GM12874 (cell line): ENCODE measurements at regions not wholly inside any gene's neighbourhood (a gene's known extent, or its start where the extent isn't known, plus 50 kb on each side); places are given as distances from the start of the nearest gene placed in this dataset.

Experiments
- CTCF ChIP-seq: IDR thresholded peaks from 2 replicates; pipeline ENCODE4 v1.5.1; 2011; ENCODE audit warnings: low read depth, mild to moderate bottlenecking, control low read depth, low read length, moderate library complexity; ENCODE audit not compliant: insufficient read depth

GRCh38 chr5:23776684-23777083 is 269.3 kb downstream of the PRDM9 start:
- TF ChIP-seq CTCF = no peak

- peak; percentile 31; the same call in 1 of the 2 replicates for TF ChIP-seq CTCF
Measured at GRCh38 chr5:23820765-23821471, 313.5 kb downstream of the PRDM9 start.

GRCh38 chr5:23823521-23823920 is 316.1 kb downstream of the PRDM9 start:
- no peak for TF ChIP-seq CTCF

GRCh38 chr5:23825196-23825595 is 317.8 kb downstream of the PRDM9 start:
- TF ChIP-seq CTCF = no peak

GRCh38 chr5:23840083-23840482 is 332.7 kb downstream of the PRDM9 start:
- no peak for TF ChIP-seq CTCF

GRCh38 chr5:23864786-23865185 is 357.4 kb downstream of the PRDM9 start:
- TF ChIP-seq CTCF = no peak

- TF ChIP-seq CTCF = no peak
Measured at GRCh38 chr5:23877847-23878246, 370.4 kb downstream of the PRDM9 start.
